ENCODE measurements at regions not wholly inside any gene's neighbourhood (a gene's known extent, or its start where the extent isn't known, plus 50 kb on each side); places are given as distances from the start of the nearest gene placed in this dataset.
A peak's percentile ranks its signal among the peaks of the same experiment; 100 is the strongest.

DNA sequence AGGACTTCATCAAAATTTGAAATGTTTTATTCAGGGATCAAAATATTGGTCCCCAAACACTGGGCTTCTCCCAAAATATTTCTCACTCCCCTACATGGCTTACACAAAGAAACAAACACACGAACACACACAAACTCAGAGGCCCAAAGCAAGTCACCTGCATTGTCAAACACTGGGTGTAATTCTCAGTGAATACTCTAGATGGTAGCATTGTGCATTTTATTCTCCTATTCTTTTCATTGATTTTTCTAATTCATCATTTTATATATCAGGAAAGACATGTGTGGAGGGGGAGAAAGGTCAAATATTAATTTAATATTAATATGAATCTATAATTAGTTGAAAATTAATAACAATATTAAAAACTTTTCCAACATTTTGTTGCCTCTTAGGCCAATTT, 72.3 kb upstream of the TNMD start:
- peak; percentile 59 for TF ChIP-seq CTCF (conservative IDR thresholded peaks at IDR 0.05; ENCODE audit: low read length)
- peak; percentile 1 for DNase-seq (ENCODE audit: low read depth)

DNA sequence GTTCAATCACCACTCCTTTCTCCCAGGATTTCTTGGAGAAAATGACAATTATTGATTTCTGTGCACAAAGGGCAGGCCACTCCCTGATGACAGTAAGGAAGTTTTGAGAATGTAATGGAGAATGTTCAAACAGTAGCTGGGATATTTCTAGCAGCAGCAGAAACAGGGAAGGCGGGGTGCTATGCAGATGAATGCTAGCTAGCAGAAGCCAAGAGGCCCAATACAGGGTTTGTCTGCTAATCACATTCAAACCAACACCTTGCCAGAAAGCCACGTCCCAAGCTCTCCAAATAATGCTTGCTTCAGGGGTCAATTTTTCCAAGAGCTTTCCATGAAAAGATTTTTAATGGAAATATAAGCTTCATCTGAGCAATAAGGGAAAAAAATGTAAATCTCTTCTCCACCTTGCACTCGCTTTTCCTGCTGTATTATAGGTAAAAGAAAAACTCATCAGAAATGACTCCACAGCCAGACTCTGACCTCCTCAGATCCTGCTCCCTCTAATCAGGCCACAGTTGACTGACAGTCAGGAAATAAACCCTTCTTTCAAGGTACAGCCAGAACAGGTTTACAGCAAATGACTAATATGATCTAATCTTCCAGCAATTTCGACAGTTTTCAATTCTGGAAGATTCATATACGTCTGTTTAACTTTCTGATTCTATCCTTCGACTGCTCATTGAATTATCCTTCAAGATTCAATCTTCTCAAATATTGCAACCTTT, 84.7 kb upstream of the PCDH19 start:
- TF ChIP-seq CTCF (conservative IDR thresholded peaks at IDR 0.05; ENCODE audit: low read length), result no peak
- DNase-seq (ENCODE audit: low read depth), result no peak
- no peak overlapping the region for H3K4me3 ChIP-seq (ENCODE audit: low read length)

More for the DNA sequence above, 72.3 kb upstream of the TNMD start:
- no peak overlapping the region for H3K4me3 ChIP-seq (ENCODE audit: low read length)

DNA sequence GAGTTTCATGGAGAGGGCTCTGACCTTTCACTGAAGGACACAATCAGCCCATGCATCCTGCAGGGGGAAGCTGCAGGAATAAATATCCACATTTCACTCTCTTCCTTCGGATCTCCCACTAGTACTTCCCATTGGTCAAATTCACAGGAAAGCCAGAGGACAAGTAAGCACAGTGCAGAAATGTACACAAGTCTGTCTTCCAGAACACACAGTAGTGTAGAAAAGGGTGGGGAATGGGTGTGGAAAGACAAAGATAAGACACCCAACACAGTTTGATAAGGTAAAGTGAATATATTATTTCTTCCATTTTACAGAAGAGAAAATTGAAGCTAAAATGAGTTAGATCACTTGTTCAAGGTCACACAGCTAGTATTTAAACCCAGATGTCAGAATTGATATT, 81.1 kb upstream of the PCDH19 start:
- H3K4me3 ChIP-seq (ENCODE audit: low read length), result no peak overlapping the region
- no peak for DNase-seq (ENCODE audit: low read depth)
- no peak for TF ChIP-seq CTCF (conservative IDR thresholded peaks at IDR 0.05; ENCODE audit: low read length)

DNA sequence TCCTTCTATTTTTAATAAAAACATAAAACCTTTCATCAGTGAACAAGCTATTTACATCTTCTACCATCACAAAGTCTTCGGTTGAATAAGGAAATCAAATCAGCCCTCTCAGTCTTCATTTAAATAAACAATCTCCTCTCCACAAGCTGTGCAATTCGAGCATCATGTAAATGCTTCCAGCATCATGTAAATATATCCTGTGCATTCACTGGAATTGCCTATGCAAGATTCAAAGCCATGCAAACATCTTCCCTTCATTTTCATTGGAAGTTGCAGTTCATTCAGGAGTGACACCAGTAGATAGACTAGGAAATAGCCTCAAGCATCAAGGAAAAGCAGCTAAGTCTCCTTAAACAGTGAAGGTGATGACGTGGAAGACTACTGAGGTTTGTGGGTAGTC, 77.7 kb upstream of the PCDH19 start:
- no peak for TF ChIP-seq CTCF (conservative IDR thresholded peaks at IDR 0.05; ENCODE audit: low read length)
- no peak overlapping the region for H3K4me3 ChIP-seq (ENCODE audit: low read length)
- DNase-seq (ENCODE audit: low read depth), result no peak

DNA sequence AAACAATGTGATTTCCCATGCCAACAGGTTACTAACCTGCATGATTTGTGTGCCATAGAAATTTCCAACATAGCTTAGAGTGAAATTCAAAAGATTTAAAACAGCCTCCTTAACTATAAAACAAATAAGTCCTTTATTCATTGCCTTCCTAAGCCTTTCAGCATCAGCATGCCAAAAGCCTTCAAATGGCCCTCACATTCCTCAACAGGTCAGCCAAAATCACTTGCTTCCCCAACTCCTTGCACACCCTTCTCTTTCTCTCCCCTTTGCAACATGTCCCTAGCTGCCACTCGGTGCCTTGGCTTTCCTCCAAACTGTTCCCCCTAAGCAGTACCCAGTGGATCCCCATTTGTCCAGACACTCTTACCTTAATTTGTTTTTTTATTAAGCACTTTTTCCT, 74.9 kb upstream of the PCDH19 start:
- no peak overlapping the region for H3K4me3 ChIP-seq (ENCODE audit: low read length)
- no peak for TF ChIP-seq CTCF (conservative IDR thresholded peaks at IDR 0.05; ENCODE audit: low read length)
- no peak for DNase-seq (ENCODE audit: low read depth)

DNA sequence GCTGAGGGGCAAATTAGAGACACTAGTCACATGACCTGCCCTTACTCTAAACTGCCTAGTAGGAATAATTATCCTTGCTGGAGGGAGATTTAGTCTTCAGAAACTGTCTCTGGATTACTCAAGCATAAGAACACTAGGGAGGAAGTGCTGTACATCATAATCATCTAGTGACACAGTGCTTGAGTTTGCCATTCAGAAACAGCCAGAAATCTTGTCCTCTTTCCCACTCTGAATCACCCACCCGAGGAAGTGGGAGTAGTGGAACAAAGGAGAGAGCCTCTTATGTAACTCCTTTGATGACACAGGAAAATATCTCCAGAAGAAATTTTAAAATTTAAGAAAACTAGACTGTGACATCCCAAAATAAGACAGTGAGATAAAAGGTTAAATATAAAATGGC, 69.3 kb upstream of the PCDH19 start:
- no peak overlapping the region for H3K4me3 ChIP-seq (ENCODE audit: low read length)
- TF ChIP-seq CTCF (conservative IDR thresholded peaks at IDR 0.05; ENCODE audit: low read length), result no peak
- no peak for DNase-seq (ENCODE audit: low read depth)

DNA sequence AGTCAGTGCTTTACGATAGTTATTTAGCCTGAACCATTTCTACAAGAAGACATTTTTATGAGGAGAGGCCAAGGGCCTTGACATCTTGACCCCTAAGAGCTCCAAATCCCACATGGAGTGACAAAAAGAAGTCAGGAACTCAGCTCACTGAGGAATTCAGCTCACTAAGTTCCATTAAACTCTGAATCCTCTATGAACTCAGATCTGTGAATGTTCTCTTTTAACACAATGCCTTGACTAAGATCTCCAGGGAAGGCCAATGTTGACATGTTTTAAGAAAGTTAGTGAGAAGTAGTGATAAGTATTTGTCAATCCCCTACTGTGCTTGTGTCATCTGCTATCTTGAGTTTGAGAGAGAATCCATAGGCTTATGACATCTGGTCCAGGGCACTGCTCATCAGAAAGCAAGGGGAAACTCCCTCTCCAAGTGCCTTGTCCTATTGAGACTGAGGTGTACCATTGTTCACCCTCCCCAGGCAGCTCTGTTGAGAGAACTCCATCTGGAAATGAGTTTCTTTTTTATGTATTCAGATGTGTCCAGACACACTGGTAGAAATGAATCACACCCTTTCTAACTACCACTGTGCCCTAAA, 68.7 kb upstream of the PCDH19 start:
- DNase-seq (ENCODE audit: low read depth), result no peak
- no peak overlapping the region for H3K4me3 ChIP-seq (ENCODE audit: low read length)
- TF ChIP-seq CTCF (conservative IDR thresholded peaks at IDR 0.05; ENCODE audit: low read length), result no peak

Data from AG10803 (cell line).